Hindlimb muscle (tissue), 1 donor: ENCODE measurements at regions not wholly inside any gene's neighbourhood (a gene's known extent, or its start where the extent isn't known, plus 50 kb on each side); places are given as distances from the start of the nearest gene placed in this dataset.
"Not testable (repeated sequence)": the region's sequence is repeated elsewhere in the genome, so short reads cannot be mapped to it uniquely, and the experiment has no call there.

Source experiments
- DNase-seq: peaks from one replicate; pipeline ENCODE4 v3.0.0-alpha.2; 2013

GRCh38 chr21:36602735-36603134 is 96.2 kb upstream of the SIM2 start:
- no peak for DNase-seq

DNA sequence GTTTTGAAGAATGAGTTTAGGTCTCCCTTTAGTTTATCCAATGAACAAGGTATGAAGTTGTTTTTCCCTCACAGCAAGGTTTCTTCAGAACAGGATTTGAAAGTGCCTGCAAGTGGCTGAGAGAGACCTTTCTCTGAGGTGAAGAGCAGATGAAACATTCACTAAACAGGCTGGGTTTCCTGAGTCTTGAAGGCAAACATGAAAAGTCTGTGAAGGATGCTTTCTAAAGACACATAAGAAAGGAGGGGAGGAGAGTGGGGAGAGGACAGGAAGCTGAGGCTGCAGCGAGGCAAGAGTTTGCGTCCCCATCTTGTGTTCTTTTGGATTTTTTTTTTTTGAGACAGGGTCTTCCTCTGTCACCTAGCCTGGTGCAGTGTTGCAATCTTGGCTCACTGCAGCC is 95.7 kb upstream of the SIM2 start:
- no peak for DNase-seq

DNA sequence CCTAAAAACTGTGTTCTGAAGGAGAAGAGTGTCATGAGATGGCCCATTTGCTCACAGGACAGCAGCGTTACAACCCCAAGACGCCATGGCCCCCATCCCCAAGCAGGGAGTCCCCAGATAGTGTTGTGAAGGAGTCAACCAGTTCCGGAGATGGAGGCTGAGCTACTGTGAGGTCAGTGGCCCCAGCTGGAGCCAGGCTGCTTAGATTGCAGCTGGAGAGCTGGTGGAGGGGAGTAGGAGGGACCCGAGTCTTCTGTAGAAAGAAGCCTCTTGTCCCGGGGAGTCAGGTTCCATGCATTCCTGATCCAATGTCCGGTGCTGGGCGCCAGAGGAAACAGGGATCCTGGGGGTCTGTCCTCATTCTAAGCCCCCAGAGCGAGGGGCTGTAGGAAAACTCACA is 93.5 kb upstream of the SIM2 start:
- DNase-seq = no peak

DNA sequence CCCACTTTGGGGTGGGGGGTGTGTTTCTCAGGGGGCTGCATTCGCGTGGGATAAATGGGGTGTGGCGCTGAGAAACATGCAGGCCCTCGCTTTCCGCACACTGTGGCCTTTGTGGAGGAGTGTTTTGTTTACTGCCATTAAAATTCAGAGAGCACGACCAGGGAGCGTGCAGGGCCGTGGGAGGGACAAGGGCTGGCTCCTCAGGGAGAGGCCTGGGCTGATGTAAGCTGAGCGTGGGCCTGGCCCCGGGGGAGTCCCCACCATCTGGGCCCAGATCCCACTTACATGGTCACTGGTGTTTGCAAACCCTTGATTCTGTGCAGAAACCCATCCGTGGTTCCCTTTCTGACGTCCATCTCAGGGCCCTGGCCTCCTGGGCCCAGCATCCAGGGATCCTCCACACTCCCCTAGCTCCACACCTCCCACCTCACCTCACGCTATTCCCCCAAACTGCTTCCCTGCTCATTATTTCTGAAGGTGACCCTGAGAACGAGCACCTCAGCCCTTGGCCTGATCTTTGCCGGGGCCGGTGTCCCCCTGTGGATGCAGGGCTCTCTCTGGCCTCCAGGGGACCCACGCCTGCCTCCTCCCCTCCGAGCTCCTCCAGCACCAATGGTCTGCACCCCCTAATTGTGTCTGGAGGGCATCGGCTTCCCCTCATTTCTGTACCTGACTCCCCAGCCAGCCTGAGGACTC is 92.5 kb upstream of the SIM2 start:
- DNase-seq = no peak

DNA sequence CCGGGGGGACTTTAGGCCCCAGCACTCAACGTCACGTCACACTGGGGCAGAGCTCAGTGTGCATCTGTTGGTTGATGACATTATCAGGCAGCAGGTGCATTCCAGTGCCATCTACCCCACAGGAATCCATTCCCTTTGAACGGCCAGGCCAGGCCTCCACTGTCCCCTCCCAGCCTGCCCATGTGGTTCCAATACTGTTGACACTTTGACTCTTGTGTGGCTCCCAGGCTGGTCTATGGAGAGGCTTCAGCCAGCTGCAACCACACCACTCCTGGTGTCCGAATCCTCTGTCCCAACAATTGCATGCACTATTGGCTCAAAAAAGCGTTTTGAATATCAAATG is 92.0 kb upstream of the SIM2 start:
- no peak for DNase-seq

DNA sequence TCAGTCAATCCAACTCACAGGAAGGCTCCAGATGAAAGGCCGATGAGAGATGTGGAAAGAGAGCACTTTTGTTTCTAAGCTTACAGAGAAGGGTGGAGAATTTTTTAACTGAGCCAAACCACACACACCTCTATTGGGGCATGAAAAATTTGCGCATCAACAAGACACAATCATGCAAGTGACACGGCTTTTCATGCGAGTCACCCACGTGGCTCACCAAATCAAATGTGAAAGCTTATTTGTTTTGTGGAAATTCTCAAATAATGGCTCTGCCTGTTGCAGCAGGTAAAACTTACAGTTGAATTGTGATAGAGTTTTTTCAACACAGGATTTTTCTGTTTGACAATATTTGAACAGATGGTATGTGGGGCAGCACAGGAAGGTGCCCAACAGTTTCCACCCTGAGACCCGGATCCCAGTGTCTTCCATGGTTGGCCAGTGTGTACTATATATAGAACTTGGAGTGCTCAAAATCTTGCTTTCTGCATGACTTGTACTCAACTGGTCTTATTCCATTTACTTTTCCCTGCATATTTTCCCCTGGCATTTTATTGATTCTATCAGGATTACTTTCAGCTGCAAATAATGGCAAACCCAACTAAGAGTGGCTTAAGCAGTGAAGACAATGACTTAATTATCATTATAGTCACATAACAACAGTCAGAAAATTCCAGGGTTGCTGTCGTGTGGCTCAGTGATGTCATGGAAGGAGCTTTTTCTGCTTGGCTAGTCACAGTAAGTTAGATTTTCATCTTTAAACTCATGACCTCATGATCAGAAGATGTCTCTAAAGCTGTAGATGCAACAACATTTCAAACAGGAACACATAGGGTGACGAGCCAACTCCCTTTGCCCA is 90.6 kb upstream of the SIM2 start:
- DNase-seq = no peak

- no peak for DNase-seq
These were observed 90.1 kb upstream of the SIM2 start for GRCh38 chr21:36608897-36609225.

GRCh38 chr21:36609654-36610053 is 89.3 kb upstream of the SIM2 start:
- DNase-seq = no peak

- no peak for DNase-seq
These were observed 88.7 kb upstream of the SIM2 start for GRCh38 chr21:36610201-36610600.

DNA sequence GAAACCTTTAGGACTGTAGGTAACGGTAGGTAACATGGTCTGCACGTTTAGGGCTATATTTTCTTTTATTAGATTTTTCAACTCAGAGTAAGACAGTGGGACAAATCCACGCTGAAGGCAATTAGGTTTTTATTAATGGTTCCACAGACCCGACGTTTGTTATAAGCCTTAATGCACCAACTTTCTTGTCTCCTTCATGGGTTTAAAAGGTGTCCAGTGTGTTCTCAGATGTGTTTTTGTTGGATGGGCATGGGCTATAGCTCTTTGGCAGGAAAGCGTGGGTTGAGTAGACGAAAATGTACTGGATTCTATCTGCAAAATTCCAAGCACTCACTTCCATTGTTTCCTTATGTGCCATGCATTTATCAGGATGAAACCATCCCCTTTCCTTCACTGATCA is 88.0 kb upstream of the SIM2 start:
- no peak for DNase-seq

GRCh38 chr21:36611379-36611778 is 87.5 kb upstream of the SIM2 start:
- DNase-seq = no peak

DNA sequence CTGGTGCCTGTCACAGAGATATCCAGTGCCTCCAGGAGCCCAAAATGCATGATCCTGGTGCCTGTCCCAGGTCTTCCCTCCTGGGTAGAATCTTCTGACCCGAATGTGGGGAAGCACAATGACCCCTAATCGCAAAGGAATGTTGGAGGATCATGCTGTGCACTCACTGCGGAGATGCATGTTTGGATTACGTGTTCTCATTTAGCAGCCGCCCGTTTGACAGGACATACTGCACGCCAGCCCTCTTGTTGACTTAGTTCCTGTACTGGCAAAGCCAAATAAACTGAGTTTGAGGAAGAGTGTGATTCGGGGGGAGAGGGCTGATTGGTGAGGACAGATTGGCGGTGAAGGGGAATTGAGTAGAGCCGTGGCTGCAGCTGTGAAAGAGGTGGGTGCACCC is 85.9 kb upstream of the SIM2 start:
- no peak for DNase-seq

DNA sequence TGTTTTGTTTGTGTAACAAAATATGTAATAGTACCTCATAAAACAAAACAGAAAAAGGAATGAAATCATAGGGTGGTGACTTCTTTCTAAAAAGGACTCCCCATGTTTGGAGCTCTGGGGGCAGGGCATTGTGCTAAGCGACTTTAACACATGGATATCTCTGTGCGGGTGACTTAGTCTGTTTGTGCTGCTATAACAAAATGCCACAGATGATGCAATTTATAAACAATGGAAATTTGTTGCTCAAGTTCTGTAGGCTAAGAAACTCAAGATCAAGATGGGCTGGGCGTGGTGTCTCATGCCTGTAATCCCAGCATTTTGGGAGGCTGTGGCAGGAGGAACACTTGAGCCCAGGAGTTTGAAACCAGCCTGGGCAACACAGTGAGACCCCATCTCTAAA is 85.4 kb upstream of the SIM2 start:
- DNase-seq = no peak

DNA sequence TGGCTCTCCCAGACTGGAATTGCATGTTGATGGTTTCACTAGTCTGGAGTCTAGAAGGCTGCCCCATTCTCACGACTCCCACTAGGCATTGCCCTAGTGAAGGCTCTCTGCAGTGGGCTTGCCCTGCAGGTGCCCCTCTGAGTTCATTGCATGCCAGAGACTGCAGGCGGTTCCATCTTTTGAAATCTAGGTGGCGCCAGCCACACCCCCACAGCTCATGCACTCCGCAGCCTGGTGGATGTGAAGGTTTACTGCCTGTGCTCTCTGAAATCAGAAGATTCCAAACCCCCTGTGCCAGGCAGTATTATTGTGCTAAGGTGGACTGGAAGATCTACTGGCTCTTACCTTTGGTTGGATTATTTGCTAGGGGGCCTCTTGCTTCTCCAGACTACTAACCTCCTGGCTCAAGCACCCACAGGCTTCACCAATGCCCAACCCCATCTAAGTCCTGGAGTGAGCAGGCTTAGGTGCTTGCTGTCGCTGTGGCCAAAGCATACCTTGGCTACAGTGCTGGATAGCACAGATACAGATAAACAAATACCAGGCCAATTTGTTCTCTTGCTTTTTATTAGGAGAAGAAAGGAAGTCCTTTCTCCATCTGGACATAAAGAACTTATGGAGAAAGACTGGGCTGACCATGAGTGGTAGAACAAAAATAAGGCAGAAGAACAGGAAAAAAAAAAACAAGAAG is 83.5 kb upstream of the SIM2 start:
- DNase-seq = no peak

GRCh38 chr21:36616773-36617172 is 82.1 kb upstream of the SIM2 start:
- DNase-seq = not testable (repeated sequence)

DNA sequence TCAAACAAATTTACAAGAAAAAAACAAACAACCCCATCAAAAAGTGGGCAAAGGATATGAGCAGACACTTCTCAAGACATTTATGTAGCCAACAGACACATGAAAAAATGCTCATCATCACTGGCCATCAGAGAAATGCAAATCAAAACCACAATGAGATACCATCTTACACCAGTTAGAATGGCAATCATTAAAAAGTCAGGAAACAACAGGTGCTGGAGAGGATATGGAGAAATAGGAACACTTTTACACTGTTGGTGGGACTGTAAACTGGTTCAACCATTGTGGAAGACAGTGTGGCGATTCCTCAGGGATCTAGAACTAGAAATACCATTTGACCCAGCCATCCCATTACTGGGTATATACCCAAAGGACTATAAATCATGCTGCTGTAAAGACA is 77.1 kb upstream of the SIM2 start:
- DNase-seq = not testable (repeated sequence)

- DNase-seq = no peak
These were observed 74.8 kb upstream of the SIM2 start for GRCh38 chr21:36624105-36624504.

DNA sequence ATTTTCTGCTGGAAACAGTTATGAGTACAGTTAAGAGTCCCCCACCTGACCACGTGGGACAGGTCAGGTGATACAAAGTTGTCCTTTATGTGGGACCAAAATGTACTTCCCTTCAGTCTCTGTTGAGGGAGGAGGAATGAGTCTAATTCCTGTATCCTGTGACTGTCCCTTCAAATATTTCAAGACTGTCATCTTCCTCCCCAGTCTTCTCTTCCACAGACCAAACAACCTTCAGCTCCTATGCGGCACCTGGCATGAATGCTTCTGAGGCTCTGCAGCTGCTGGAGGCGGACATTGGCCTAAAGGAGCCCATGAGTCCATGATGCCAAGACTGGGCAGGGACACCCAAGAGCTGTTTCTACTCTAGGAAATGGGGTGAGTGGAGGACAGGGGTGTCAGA is 72.1 kb upstream of the SIM2 start:
- no peak for DNase-seq

GRCh38 chr21:36627242-36627641 is 71.7 kb upstream of the SIM2 start:
- DNase-seq = no peak

DNA sequence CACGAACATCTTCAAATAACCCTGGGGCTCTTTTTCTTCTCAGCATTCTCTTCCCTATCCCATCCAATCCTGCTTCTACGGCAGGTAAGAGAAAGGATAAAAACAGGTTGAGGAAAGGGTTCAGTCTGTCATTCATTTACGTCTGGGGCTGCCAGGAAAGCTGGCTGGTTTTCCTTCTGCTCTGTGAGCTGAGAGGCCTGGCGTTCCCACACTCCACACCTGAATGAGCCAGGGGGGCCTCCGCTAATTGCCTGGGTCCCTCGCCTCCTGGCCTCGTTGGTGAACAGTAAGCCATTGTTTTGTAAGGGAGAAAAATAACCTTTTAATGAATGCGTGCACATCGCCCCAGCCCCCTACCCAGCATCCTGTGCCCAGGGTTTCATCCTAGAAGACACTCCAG is 70.8 kb upstream of the SIM2 start:
- DNase-seq = no peak

- DNase-seq = no peak
These were observed 70.0 kb upstream of the SIM2 start for GRCh38 chr21:36628761-36629460.

GRCh38 chr21:36630485-36631206 is 68.3 kb upstream of the SIM2 start:
- peak; percentile 32 for DNase-seq

- DNase-seq = no peak
These were observed 62.9 kb upstream of the SIM2 start for GRCh38 chr21:36636016-36636415.
